ENCODE measurements at regions not wholly inside any gene's neighbourhood (a gene's known extent, or its start where the extent isn't known, plus 50 kb on each side); places are given as distances from the start of the nearest gene placed in this dataset.

DNA sequence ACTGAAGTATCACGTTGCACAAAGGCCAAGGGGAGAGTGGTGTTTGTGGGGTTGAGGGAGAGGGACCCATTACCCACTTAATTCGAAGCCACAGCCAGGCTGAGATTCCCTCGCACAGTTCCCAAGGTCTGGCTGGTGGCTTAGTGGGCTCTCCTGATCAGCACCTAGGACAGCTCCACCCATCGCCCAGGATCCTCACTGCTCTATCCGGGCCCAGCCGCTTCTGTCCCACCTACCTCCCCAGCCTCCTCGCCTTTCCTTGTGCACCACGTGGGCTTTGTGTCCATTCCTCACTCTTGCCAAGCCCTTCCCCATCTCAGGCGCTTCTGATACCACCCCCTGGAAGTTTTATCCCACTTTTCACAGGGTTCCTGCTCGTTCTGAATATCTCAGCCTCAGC lies 163.5 kb downstream of the CCT6B start:
- Histone ChIP-seq H3K4me2 (ENCODE audit: low read length) (no peak overlapping the region), H3K27ac (ENCODE audit: low read depth, low read length) (no peak overlapping the region), H3K36me3 (ENCODE audit: insufficient read depth, low read length) (no peaks in the 10 kb centered on the region), H3K9me3 (ENCODE audit: insufficient read depth, low read depth, low read length) (no peaks in the 10 kb centered on the region), H4K20me1 (ENCODE audit: insufficient read depth, low read length) (no peaks in the 10 kb centered on the region), H3K9ac (ENCODE audit: low read length) (no peak overlapping the region), H3K79me2 (ENCODE audit: insufficient read depth, low read length) (no peaks in the 10 kb centered on the region), H3K4me3 (ENCODE audit: insufficient read depth, low read depth, low read length) (no peak overlapping the region), H3K27me3 (ENCODE audit: insufficient read depth, low read length) (no peaks in the 10 kb centered on the region), H3K4me1 (ENCODE audit: insufficient read depth, low read length) (no peaks in the 10 kb centered on the region), H2AFZ (ENCODE audit: low read depth, low read length) (no peak overlapping the region)
- TF ChIP-seq EZH2 (IDR thresholded peaks at IDR 0.05; ENCODE audit: insufficient read depth, low read length) = no peak
- TF ChIP-seq, protein P1, sequence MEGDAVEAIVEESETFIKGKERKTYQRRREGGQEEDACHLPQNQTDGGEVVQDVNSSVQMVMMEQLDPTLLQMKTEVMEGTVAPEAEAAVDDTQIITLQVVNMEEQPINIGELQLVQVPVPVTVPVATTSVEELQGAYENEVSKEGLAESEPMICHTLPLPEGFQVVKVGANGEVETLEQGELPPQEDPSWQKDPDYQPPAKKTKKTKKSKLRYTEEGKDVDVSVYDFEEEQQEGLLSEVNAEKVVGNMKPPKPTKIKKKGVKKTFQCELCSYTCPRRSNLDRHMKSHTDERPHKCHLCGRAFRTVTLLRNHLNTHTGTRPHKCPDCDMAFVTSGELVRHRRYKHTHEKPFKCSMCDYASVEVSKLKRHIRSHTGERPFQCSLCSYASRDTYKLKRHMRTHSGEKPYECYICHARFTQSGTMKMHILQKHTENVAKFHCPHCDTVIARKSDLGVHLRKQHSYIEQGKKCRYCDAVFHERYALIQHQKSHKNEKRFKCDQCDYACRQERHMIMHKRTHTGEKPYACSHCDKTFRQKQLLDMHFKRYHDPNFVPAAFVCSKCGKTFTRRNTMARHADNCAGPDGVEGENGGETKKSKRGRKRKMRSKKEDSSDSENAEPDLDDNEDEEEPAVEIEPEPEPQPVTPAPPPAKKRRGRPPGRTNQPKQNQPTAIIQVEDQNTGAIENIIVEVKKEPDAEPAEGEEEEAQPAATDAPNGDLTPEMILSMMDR (IDR thresholded peaks at IDR 0.05; ENCODE audit: insufficient read depth, low read depth, low read length) = no peak
- Mint-ChIP-seq H3K4me3 (ENCODE audit: unreplicated experiment) (no peak overlapping the region), H3K27me3 (ENCODE audit: low read depth, unreplicated experiment) (peaks cover 81% of the 10 kb centered on the region), H3K36me3 (ENCODE audit: low read depth, unreplicated experiment) (no peaks in the 10 kb centered on the region), H3K27ac (ENCODE audit: unreplicated experiment) (no peak overlapping the region), H3K4me1 (ENCODE audit: low read depth, unreplicated experiment) (no peaks in the 10 kb centered on the region), H3K9me3 (ENCODE audit: unreplicated experiment) (peaks cover 4% of the 10 kb centered on the region)
- DNase-seq (ENCODE audit: low read depth) (no peak), FAIRE-seq (no peak)

DNA sequence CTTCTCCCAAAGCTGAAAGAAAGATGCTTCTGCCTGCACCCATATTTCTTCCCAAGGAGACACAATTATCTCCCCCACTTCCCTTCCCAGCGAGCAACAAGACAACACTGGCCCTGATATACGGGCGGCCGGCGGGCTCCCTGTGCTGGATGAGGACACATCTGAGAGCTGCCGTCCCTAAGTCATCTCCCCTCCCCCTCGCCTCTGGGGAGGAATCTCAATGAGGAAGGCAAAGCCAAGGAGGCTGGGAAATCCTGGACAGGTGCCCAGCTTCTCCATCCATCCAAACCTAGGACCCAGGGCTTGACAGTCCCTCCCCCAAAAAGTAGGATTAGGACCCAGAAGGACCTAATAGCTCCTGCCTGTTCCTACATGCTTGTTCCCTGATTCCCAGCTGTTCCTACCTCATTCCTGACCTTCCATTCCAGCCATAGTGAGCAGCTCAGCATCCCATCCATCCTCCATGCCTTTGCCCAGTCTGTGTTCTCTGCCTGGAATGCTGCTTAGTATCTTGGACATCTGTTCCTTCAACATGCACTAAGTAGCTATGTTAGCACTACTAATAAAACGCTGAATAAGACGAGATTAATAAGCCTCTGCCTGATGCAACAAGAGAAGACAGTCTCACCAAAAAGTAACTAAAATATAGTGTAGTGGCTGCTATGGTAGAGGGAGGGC lies 167.9 kb downstream of the CCT6B start:
- no peaks in the 10 kb centered on the region for H3K9me3 ChIP-seq (ENCODE audit: insufficient read depth, low read depth, low read length)
- no peaks in the 10 kb centered on the region for H3K36me3 ChIP-seq (ENCODE audit: insufficient read depth, low read length)
- FAIRE-seq (no peak), DNase-seq (ENCODE audit: low read depth) (no peak)
- H3K4me2 ChIP-seq (ENCODE audit: low read length) = no peak overlapping the region
- Mint-ChIP-seq H3K27me3 (ENCODE audit: low read depth, unreplicated experiment) (peaks cover 71% of the 10 kb centered on the region), H3K4me3 (ENCODE audit: unreplicated experiment) (no peak overlapping the region), H3K4me1 (ENCODE audit: low read depth, unreplicated experiment) (no peaks in the 10 kb centered on the region), H3K36me3 (ENCODE audit: low read depth, unreplicated experiment) (no peaks in the 10 kb centered on the region), H3K27ac (ENCODE audit: unreplicated experiment) (no peak overlapping the region), H3K9me3 (ENCODE audit: unreplicated experiment) (no peaks in the 10 kb centered on the region)
- no peaks in the 10 kb centered on the region for H3K4me1 ChIP-seq (ENCODE audit: insufficient read depth, low read length)
- no peak overlapping the region for H2AFZ ChIP-seq (ENCODE audit: low read depth, low read length)
- no peaks in the 10 kb centered on the region for H3K79me2 ChIP-seq (ENCODE audit: insufficient read depth, low read length)
- TF ChIP-seq EZH2 (IDR thresholded peaks at IDR 0.05; ENCODE audit: insufficient read depth, low read length) = no peak
- TF ChIP-seq, protein P1 (IDR thresholded peaks at IDR 0.05; ENCODE audit: insufficient read depth, low read depth, low read length) = no peak
- no peak overlapping the region for H3K27ac ChIP-seq (ENCODE audit: low read depth, low read length)
- no peak overlapping the region for H3K4me3 ChIP-seq (ENCODE audit: insufficient read depth, low read depth, low read length)
- no peaks in the 10 kb centered on the region for H3K27me3 ChIP-seq (ENCODE audit: insufficient read depth, low read length)
- H3K9ac ChIP-seq (ENCODE audit: low read length) = no peak overlapping the region
- H4K20me1 ChIP-seq (ENCODE audit: insufficient read depth, low read length) = no peaks in the 10 kb centered on the region

DNA sequence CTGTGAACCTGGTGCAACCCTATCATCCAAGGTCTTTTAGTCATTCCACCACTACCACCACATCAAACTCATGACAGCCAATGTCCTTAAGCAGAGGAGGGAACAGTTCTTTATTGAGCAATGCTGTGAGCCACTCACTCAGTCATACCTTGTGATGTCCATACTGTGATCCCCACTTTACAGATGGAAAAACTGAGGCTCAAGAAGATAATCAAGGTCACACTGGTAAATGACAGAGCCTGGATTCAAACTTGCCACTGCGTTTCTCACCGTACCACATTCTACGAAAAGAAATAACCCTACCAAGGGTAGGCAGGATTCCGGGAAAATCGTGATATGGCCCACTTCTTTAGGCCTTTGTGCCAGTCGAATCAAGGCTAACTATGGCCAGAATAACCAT lies 172.6 kb downstream of the CCT6B start:
- H3K4me1 ChIP-seq (ENCODE audit: insufficient read depth, low read length) = no peaks in the 10 kb centered on the region
- DNase-seq (ENCODE audit: low read depth) (no peak), FAIRE-seq (no peak)
- no peak overlapping the region for H3K27ac ChIP-seq (ENCODE audit: low read depth, low read length)
- no peaks in the 10 kb centered on the region for H4K20me1 ChIP-seq (ENCODE audit: insufficient read depth, low read length)
- Mint-ChIP-seq H3K36me3 (ENCODE audit: low read depth, unreplicated experiment) (no peaks in the 10 kb centered on the region), H3K4me3 (ENCODE audit: unreplicated experiment) (no peak overlapping the region), H3K9me3 (ENCODE audit: unreplicated experiment) (peaks cover 4% of the 10 kb centered on the region), H3K27ac (ENCODE audit: unreplicated experiment) (no peak overlapping the region), H3K27me3 (ENCODE audit: low read depth, unreplicated experiment) (peaks cover 61% of the 10 kb centered on the region), H3K4me1 (ENCODE audit: low read depth, unreplicated experiment) (no peaks in the 10 kb centered on the region)
- H3K36me3 ChIP-seq (ENCODE audit: insufficient read depth, low read length) = no peaks in the 10 kb centered on the region
- TF ChIP-seq EZH2 (IDR thresholded peaks at IDR 0.05; ENCODE audit: insufficient read depth, low read length) = no peak
- TF ChIP-seq, protein P1 (IDR thresholded peaks at IDR 0.05; ENCODE audit: insufficient read depth, low read depth, low read length) = no peak
- no peaks in the 10 kb centered on the region for H3K9me3 ChIP-seq (ENCODE audit: insufficient read depth, low read depth, low read length)
- no peak overlapping the region for H2AFZ ChIP-seq (ENCODE audit: low read depth, low read length)
- no peaks in the 10 kb centered on the region for H3K27me3 ChIP-seq (ENCODE audit: insufficient read depth, low read length)
- no peak overlapping the region for H3K9ac ChIP-seq (ENCODE audit: low read length)
- H3K4me3 ChIP-seq (ENCODE audit: insufficient read depth, low read depth, low read length) = no peak overlapping the region
- H3K4me2 ChIP-seq (ENCODE audit: low read length) = no peak overlapping the region
- H3K79me2 ChIP-seq (ENCODE audit: insufficient read depth, low read length) = no peaks in the 10 kb centered on the region
